ENCODE measurements at regions not wholly inside any gene's neighbourhood (a gene's known extent, or its start where the extent isn't known, plus 50 kb on each side); places are given as distances from the start of the nearest gene placed in this dataset.

GRCh38 chr5:114099161-114099560 is 262.7 kb upstream of the KCNN2 start:
- H3K27me3 ChIP-seq (ENCODE audit: low read depth, low read length) = no peaks in the 10 kb centered on the region
- H4K20me1 ChIP-seq (ENCODE audit: insufficient read depth, low read length) = no peaks in the 10 kb centered on the region
- TF ChIP-seq EZH2phosphoT487 (IDR thresholded peaks at IDR 0.05; ENCODE audit: low read depth) (no peak), CTCF (IDR thresholded peaks at IDR 0.05; ENCODE audit: low read depth, low read length) (no peak)
- H3K36me3 ChIP-seq (replicated peaks; ENCODE audit: low read depth, low read length) = no peaks in the 10 kb centered on the region
- H3K27ac ChIP-seq (ENCODE audit: low read length) = no peak overlapping the region
- H3K4me3 ChIP-seq (ENCODE audit: low read length) = no peak overlapping the region
- no peaks in the 10 kb centered on the region for H3K79me2 ChIP-seq (ENCODE audit: low read length)
- peaks cover 3% of the 10 kb centered on the region; the same call in 1 of the 2 replicates for H3K4me1 ChIP-seq (ENCODE audit: low read length)
- no peak overlapping the region for H2AFZ ChIP-seq (ENCODE audit: low read depth, low read length)
- H3K9me3 ChIP-seq (ENCODE audit: insufficient read depth, low read length) = no peaks in the 10 kb centered on the region
- H3K9ac ChIP-seq (ENCODE audit: low read length) = no peak overlapping the region
- H3K4me2 ChIP-seq (ENCODE audit: low read length) = no peak overlapping the region

- no peaks in the 10 kb centered on the region for H3K9me3 ChIP-seq (ENCODE audit: insufficient read depth, low read length)
- H3K27ac ChIP-seq (ENCODE audit: low read length) = no peak overlapping the region
- H3K9ac ChIP-seq (ENCODE audit: low read length) = no peak overlapping the region
- no peak overlapping the region for H2AFZ ChIP-seq (ENCODE audit: low read depth, low read length)
- TF ChIP-seq EZH2phosphoT487 (IDR thresholded peaks at IDR 0.05; ENCODE audit: low read depth) (no peak), CTCF (IDR thresholded peaks at IDR 0.05; ENCODE audit: low read depth, low read length) (peak; percentile 45)
- H3K4me1 ChIP-seq (ENCODE audit: low read length) = peaks cover 3% of the 10 kb centered on the region; the same call in 1 of the 2 replicates
- no peaks in the 10 kb centered on the region for H4K20me1 ChIP-seq (ENCODE audit: insufficient read depth, low read length)
- H3K4me2 ChIP-seq (ENCODE audit: low read length) = no peak overlapping the region
- no peaks in the 10 kb centered on the region for H3K27me3 ChIP-seq (ENCODE audit: low read depth, low read length)
- H3K4me3 ChIP-seq (ENCODE audit: low read length) = no peak overlapping the region
- H3K36me3 ChIP-seq (replicated peaks; ENCODE audit: low read depth, low read length) = no peaks in the 10 kb centered on the region
- H3K79me2 ChIP-seq (ENCODE audit: low read length) = no peaks in the 10 kb centered on the region
Measured at GRCh38 chr5:114101153-114101552, 260.7 kb upstream of the KCNN2 start.

GRCh38 chr5:114113604-114114003 is 248.3 kb upstream of the KCNN2 start:
- H3K4me1 ChIP-seq (ENCODE audit: low read length) = no peaks in the 10 kb centered on the region
- H3K9ac ChIP-seq (ENCODE audit: low read length) = no peak overlapping the region
- no peak overlapping the region for H3K27ac ChIP-seq (ENCODE audit: low read length)
- TF ChIP-seq EZH2phosphoT487 (IDR thresholded peaks at IDR 0.05; ENCODE audit: low read depth) (no peak), CTCF (IDR thresholded peaks at IDR 0.05; ENCODE audit: low read depth, low read length) (no peak)
- no peak overlapping the region for H3K4me2 ChIP-seq (ENCODE audit: low read length)
- H4K20me1 ChIP-seq (ENCODE audit: insufficient read depth, low read length) = no peaks in the 10 kb centered on the region
- H3K9me3 ChIP-seq (ENCODE audit: insufficient read depth, low read length) = no peaks in the 10 kb centered on the region
- no peaks in the 10 kb centered on the region for H3K36me3 ChIP-seq (replicated peaks; ENCODE audit: low read depth, low read length)
- H3K79me2 ChIP-seq (ENCODE audit: low read length) = no peaks in the 10 kb centered on the region
- no peak overlapping the region for H3K4me3 ChIP-seq (ENCODE audit: low read length)
- H2AFZ ChIP-seq (ENCODE audit: low read depth, low read length) = no peak overlapping the region
- H3K27me3 ChIP-seq (ENCODE audit: low read depth, low read length) = no peaks in the 10 kb centered on the region

- no peaks in the 10 kb centered on the region for H3K79me2 ChIP-seq (ENCODE audit: low read length)
- no peaks in the 10 kb centered on the region for H3K27me3 ChIP-seq (ENCODE audit: low read depth, low read length)
- no peak overlapping the region for H2AFZ ChIP-seq (ENCODE audit: low read depth, low read length)
- no peaks in the 10 kb centered on the region for H3K36me3 ChIP-seq (replicated peaks; ENCODE audit: low read depth, low read length)
- TF ChIP-seq EZH2phosphoT487 (IDR thresholded peaks at IDR 0.05; ENCODE audit: low read depth) (no peak), CTCF (IDR thresholded peaks at IDR 0.05; ENCODE audit: low read depth, low read length) (no peak)
- no peaks in the 10 kb centered on the region for H3K9me3 ChIP-seq (ENCODE audit: insufficient read depth, low read length)
- H4K20me1 ChIP-seq (ENCODE audit: insufficient read depth, low read length) = no peaks in the 10 kb centered on the region
- no peak overlapping the region for H3K4me3 ChIP-seq (ENCODE audit: low read length)
- H3K27ac ChIP-seq (ENCODE audit: low read length) = no peak overlapping the region
- no peak overlapping the region for H3K9ac ChIP-seq (ENCODE audit: low read length)
- H3K4me2 ChIP-seq (ENCODE audit: low read length) = no peak overlapping the region
- no peaks in the 10 kb centered on the region for H3K4me1 ChIP-seq (ENCODE audit: low read length)
Measured at GRCh38 chr5:114116981-114117380, 244.9 kb upstream of the KCNN2 start.
